Mammary epithelial cell (primary cell): ENCODE measurements at regions not wholly inside any gene's neighbourhood (a gene's known extent, or its start where the extent isn't known, plus 50 kb on each side); places are given as distances from the start of the nearest gene placed in this dataset.

Experiments used
- CTCF ChIP-seq, 2 donors: IDR thresholded peaks in 1 of 2; conservative IDR thresholded peaks in 1 of 2; 2 replicates each; pipeline ENCODE4 v1.5.1; 2011 to 2012; ENCODE audit warnings: inconsistent platforms in 2 of 2, low read length in 2 of 2, mild to moderate bottlenecking in 2 of 2, control low read depth in 1 of 2, low read depth in 1 of 2; ENCODE audit not compliant: insufficient read depth in 1 of 2; ENCODE audit errors: extremely low read depth in 1 of 2
- EZH2 ChIP-seq: IDR thresholded peaks from 2 replicates; pipeline ENCODE4 v1.6.1; 2012; ENCODE audit warnings: low read length, inconsistent platforms, borderline replicate concordance

DNA sequence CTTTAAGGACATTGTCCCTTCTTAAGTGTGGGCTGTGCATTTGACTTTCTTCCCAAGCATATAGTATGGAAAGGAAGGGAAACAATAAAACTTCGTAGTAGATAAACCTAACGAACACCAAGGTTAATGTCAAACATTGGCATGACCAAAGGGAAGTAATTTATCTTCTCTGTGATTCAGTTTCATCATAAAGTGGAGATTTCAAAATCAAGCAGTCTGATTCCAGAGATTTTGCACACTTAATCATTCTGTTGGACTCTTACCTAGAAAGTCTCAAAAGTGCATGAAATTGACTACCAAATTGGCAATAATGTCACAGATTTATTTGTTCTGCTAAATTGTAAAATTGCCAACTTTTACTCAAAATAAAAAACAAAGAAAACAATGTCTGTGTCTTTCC lies 559.7 kb downstream of the JRKL start:
- TF ChIP-seq CTCF (conservative IDR thresholded peaks at IDR 0.05 in 1 of 2, IDR thresholded peaks at IDR 0.05 in 1 of 2; ENCODE audit: extremely low read depth in 1 of 2, insufficient read depth in 1 of 2, low read depth in 1 of 2, low read length in 2 of 2) = no peak
- no peak for TF ChIP-seq EZH2
